PC-9 (cell line): ENCODE measurements at regions not wholly inside any gene's neighbourhood (a gene's known extent, or its start where the extent isn't known, plus 50 kb on each side); places are given as distances from the start of the nearest gene placed in this dataset.

ENCODE experiments used
- EZH2 ChIP-seq: fragments of 200-600 bp; sonication (generic); IDR thresholded peaks from 2 replicates; pipeline ENCODE4 v1.8.0; 2017; ENCODE audit warnings: antibody characterized with exemption, low read depth
- TF ChIP-seq, protein P1 (sequence below): fragments of 200-600 bp; sonication (generic); conservative IDR thresholded peaks from 2 replicates; pipeline ENCODE4 v1.6.1; 2017; ENCODE audit warnings: mixed run types, antibody characterized with exemption, mild to moderate bottlenecking, moderate library complexity

- TF ChIP-seq, protein P1, sequence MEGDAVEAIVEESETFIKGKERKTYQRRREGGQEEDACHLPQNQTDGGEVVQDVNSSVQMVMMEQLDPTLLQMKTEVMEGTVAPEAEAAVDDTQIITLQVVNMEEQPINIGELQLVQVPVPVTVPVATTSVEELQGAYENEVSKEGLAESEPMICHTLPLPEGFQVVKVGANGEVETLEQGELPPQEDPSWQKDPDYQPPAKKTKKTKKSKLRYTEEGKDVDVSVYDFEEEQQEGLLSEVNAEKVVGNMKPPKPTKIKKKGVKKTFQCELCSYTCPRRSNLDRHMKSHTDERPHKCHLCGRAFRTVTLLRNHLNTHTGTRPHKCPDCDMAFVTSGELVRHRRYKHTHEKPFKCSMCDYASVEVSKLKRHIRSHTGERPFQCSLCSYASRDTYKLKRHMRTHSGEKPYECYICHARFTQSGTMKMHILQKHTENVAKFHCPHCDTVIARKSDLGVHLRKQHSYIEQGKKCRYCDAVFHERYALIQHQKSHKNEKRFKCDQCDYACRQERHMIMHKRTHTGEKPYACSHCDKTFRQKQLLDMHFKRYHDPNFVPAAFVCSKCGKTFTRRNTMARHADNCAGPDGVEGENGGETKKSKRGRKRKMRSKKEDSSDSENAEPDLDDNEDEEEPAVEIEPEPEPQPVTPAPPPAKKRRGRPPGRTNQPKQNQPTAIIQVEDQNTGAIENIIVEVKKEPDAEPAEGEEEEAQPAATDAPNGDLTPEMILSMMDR: no peak
- no peak for TF ChIP-seq EZH2
Observed at GRCh38 chr11:82045748-82046457, 687.8 kb downstream of the FAM181B start.
